ENCODE measurements at regions not wholly inside any gene's neighbourhood (a gene's known extent, or its start where the extent isn't known, plus 50 kb on each side); places are given as distances from the start of the nearest gene placed in this dataset.
A peak's percentile ranks its signal among the peaks of the same experiment; 100 is the strongest.

GRCh38 chr2:236340251-236340650, 76.0 kb upstream of the ASB18 start:
- no peaks in the 10 kb centered on the region for H3K9me3 ChIP-seq
- 95 to 99% (median 96%) methylated on average over 6 of the region's 6 CpGs for WGBS, 4 donors
- H3K4me1 ChIP-seq: peaks cover 0 to 55% (median 15%) of the 10 kb centered on the region in 12 donors
- TF ChIP-seq POLR2A (IDR thresholded peaks at IDR 0.05): no peak
- TF ChIP-seq CTCF (IDR thresholded peaks at IDR 0.05): no peak
- intact Hi-C loops (cut with DNase I): loop anchor here in 3 of 10 donors (5.0 to 10.0 kb wide), 3 partner anchors 175 to 227 kb away; partner anchors contain the start of gene ACKR3 (in 2 of the 3)
- ATAC-seq (no peak), DNase-seq (no peak)
- no peaks in the 10 kb centered on the region for H3K27me3 ChIP-seq
- peak overlapping the region in 3 of 12 donors; percentile 49 to 73 (median 71) for H3K27ac ChIP-seq
- H3K36me3 ChIP-seq: no peaks in the 10 kb centered on the region
- no peak overlapping the region for H3K4me3 ChIP-seq

DNA sequence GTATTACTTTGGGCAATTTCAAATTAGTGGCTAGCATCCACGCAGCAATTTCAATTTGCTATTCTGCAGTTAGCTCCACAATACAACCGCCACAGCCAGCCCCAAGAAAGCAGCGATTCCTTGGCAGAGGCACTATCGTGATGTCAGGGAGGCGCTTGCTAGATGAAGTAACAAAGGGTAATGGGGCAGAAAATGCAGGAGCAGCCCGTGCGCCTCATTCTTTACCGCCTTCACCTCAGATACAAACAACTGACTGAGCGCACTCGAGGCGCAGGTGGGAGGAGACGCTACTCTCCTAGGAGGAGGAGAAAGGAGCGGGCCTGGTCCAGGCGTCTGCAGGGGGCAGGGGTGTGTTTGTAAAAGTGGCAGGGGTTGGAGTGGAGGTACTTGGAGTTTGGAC, 76.9 kb upstream of the ASB18 start:
- TF ChIP-seq CTCF (IDR thresholded peaks at IDR 0.05) (no peak), POLR2A (IDR thresholded peaks at IDR 0.05) (no peak)
- Histone ChIP-seq H3K36me3 (no peaks in the 10 kb centered on the region), H3K27me3 (no peaks in the 10 kb centered on the region), H3K9me3 (no peaks in the 10 kb centered on the region), H3K4me3 (no peak overlapping the region), H3K27ac (peak overlapping the region in 7 of 12 donors; percentile 42 to 73 (median 51)), H3K4me1 (peaks cover 0 to 55% (median 15%) of the 10 kb centered on the region in 12 donors)
- ATAC-seq (no peak), DNase-seq (no peak)
- intact Hi-C loops (cut with DNase I): loop anchor here in 3 of 10 donors (5.0 to 10.0 kb wide), 3 partner anchors 174 to 226 kb away; partner anchors contain the start of gene ACKR3 (in 2 of the 3)
- 91 to 96% (median 94%) methylated on average over 14 of the region's 14 CpGs for WGBS, 4 donors

DNA sequence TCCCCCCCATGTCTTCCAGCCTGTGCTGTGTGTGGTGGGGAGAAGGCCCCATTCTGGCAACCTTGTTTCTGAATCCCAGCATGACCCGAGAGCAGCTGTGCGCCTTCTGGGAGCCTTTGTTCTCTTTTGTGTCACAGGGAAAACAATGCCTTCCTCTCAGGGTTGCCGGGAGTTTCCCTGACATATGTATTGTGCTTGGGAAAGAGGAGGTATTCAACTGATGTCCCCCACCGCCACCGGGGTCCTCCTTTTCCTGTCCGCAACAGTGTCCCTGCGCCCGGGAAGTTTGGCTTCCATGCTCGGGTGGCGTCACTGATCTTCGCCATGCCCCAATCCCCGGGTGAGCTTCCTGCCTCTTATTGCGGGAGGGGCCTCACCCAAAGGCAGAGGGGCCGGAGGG, 77.5 kb upstream of the ASB18 start:
- H3K36me3 ChIP-seq: no peaks in the 10 kb centered on the region
- peak in 3 of 5 donors; percentile 32 to 50 (median 46) for DNase-seq
- TF ChIP-seq POLR2A (IDR thresholded peaks at IDR 0.05) (no peak), CTCF (IDR thresholded peaks at IDR 0.05) (no peak)
- peak overlapping the region in 8 of 12 donors; percentile 34 to 73 (median 52) for H3K27ac ChIP-seq
- WGBS, 4 donors: 57 to 86% (median 70%) methylated on average over 14 of the region's 14 CpGs
- H3K27me3 ChIP-seq: no peaks in the 10 kb centered on the region
- intact Hi-C loops (cut with DNase I): loop anchor here in 4 of 10 donors (2.0 to 10.0 kb wide), 4 partner anchors 173 to 719 kb away; partner anchors contain the start of gene ACKR3 (in 2 of the 4)
- H3K9me3 ChIP-seq: no peaks in the 10 kb centered on the region
- peaks cover 0 to 55% (median 15%) of the 10 kb centered on the region in 12 donors for H3K4me1 ChIP-seq
- peak in 2 of 4 donors; percentile 17 to 69 for ATAC-seq
- no peak overlapping the region for H3K4me3 ChIP-seq

DNA sequence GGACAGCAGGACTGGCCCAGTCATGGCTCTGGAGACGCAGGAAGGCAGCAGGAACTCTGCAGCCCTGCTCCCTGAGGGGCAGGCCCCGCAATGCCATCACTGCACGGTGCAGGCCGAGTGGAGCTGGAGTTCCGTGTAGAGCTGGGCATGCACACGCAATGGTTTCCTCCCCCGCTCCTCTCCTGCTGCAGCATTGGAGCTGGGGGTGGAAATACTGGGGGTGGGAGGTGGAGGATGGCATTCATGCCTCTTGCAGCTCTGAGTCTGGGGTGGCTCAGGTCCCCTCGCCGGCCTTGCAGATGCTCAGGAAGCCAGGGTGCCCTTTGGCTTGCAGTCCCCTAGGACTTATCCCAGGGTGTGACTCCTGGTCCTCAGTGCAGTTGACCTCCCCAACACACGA, 78.3 kb upstream of the ASB18 start:
- no peaks in the 10 kb centered on the region for H3K36me3 ChIP-seq
- TF ChIP-seq CTCF (IDR thresholded peaks at IDR 0.05) (no peak), POLR2A (IDR thresholded peaks at IDR 0.05) (no peak)
- H3K27me3 ChIP-seq: no peaks in the 10 kb centered on the region
- DNase-seq (no peak), ATAC-seq (no peak)
- H3K9me3 ChIP-seq: no peaks in the 10 kb centered on the region
- WGBS, 4 donors: 43 to 85% (median 73%) methylated on average over 1 to 10 of the region's 10 CpGs
- intact Hi-C loops (cut with DNase I): loop anchor here in 4 of 10 donors (2.0 to 10.0 kb wide), 4 partner anchors 172 to 718 kb away; partner anchors contain the start of gene ACKR3 (in 2 of the 4)
- H3K4me1 ChIP-seq: peaks cover 0 to 55% (median 15%) of the 10 kb centered on the region in 12 donors
- H3K27ac ChIP-seq: peak overlapping the region in 6 of 12 donors; percentile 34 to 69 (median 51)
- H3K4me3 ChIP-seq: no peak overlapping the region
